GM12872 (cell line): ENCODE measurements at regions not wholly inside any gene's neighbourhood (a gene's known extent, or its start where the extent isn't known, plus 50 kb on each side); places are given as distances from the start of the nearest gene placed in this dataset.

Experiments used
- CTCF ChIP-seq: IDR thresholded peaks from 3 replicates; pipeline ENCODE4 v1.5.1; 2011; ENCODE audit warnings: low read depth, mild to moderate bottlenecking, low read length, moderate library complexity; ENCODE audit not compliant: insufficient read depth

DNA sequence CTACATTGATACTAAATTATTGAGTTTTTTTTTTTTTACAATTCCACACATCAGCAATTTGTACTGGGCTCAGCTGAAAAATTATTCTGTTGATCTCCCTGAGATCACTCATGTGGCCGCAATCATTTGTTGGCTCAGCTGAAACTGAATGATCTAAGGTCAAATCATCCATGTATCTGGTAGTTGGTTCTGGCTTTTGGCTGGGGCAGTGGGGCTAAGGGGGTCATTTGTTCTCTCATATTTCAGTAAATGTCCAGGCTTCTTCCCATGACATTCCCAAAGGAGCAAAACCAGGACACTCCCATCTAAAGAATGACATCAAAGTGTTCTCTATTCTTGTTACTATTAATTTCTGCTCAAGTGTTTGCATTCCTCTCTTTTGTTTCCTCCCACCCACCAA, 806.7 kb upstream of the ADGRL2 start:
- no peak for TF ChIP-seq CTCF

- TF ChIP-seq CTCF, result no peak
These were observed 807.4 kb upstream of the ADGRL2 start for GRCh38 chr1:80993154-80993980.

GRCh38 chr1:80989455-80989854, 811.3 kb upstream of the ADGRL2 start:
- TF ChIP-seq CTCF, result no peak

DNA sequence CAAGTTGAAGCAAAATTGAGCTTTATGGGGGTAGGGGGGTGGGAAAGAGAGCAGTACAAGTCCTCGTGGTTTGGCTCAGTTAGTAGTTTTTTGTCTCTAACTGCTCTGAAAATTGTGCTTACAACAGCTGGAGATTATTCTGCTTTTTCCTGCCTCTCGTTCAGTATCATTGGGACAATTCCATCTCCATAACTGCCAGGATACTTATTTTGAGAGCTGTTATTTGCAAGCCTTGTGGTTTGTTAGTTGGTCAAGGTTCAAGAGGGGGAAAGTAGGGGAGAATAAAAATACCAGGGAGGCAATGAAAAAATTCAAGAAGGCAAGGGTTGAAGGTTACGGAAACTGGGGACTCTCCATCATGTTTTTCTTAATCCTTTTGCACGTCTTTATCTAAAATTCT, 811.8 kb upstream of the ADGRL2 start:
- no peak for TF ChIP-seq CTCF

DNA sequence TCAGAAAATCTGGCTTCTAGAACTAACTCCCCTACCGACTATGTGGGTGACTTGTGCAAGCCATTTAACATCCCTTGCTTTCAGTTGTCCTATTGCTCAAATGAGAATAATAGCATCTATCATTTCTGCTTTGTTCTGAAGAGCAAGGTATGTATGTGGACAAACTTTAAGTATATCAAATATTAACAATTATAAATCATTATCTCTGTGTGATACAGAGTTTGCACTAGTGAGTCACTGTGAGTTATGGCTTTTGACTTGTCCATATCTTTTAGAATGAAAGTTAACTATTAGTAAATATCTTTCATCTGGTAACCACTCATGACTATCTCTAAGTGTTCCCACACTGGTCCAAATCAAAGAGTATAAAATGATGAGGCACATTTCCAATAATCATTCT, 812.9 kb upstream of the ADGRL2 start:
- no peak for TF ChIP-seq CTCF

GRCh38 chr1:80987106-80987505, 813.6 kb upstream of the ADGRL2 start:
- TF ChIP-seq CTCF, result no peak

DNA sequence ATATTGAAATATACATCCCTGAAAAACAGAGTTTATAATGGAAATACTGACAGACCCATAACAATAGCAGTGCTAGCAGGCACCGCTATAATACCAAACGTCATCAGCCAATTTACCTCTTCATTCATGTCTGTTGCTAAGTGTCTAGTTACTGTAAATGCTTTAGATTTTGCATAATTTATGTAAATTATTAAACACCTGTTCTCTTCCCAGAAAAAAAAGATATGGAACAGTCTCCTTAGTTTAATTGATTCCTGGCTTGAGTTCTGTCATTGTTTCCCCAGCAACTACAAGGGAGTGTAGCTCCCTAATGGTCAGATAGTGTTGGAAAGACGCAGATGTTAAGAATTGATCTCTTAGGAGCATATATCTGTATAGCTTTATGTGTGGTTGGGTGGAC, 817.9 kb upstream of the ADGRL2 start:
- TF ChIP-seq CTCF, result no peak
